Caco-2 (cell line): ENCODE measurements at regions not wholly inside any gene's neighbourhood (a gene's known extent, or its start where the extent isn't known, plus 50 kb on each side); places are given as distances from the start of the nearest gene placed in this dataset.
A peak's percentile ranks its signal among the peaks of the same experiment; 100 is the strongest.

Experiments
- BruUV-seq: library from RNA; stranded (reverse); fragments of 400-500 nt; replicated peaks from 2 replicates; lab custom pipeline; 2021; lab: Mats Ljungman, UMichigan
- CTCF ChIA-PET: fragments of 300-600 bp; sonication (Branson Sonifier 250); formaldehyde crosslinking; loops from one replicate; lab custom pipeline; 2022; ENCODE audit warnings: antibody characterized with exemption; lab: Charles Lee
- POLR2A ChIA-PET: fragments of 300-600 bp; sonication (Branson Sonifier 250); formaldehyde crosslinking; loops from one replicate; lab custom pipeline; 2022; ENCODE audit warnings: antibody characterized with exemption; lab: Charles Lee
- DNase-seq, 2 experiments: peaks; one replicate each; pipeline versions ENCODE4 v3.0.0 to v3.0.0-alpha.2; 2020 to 2022
- H3K27me3 ChIP-seq: replicated peaks from 2 replicates; pipeline ENCODE4 v1.6.0; 2011; ENCODE audit warnings: low read length; ENCODE audit not compliant: control insufficient read depth, insufficient read depth
- H3K36me3 ChIP-seq: 2 replicates; pipeline ENCODE4 v1.5.1; 2011; ENCODE audit warnings: low read length; ENCODE audit not compliant: control insufficient read depth, insufficient read depth
- H3K4me1 ChIP-seq: fragments of 250-450 bp; sonication (Bioruptor Pico); 2 replicates; pipeline ENCODE4 v1.5.1; 2020; ENCODE audit warnings: mild to moderate bottlenecking
- H3K4me3 ChIP-seq: 2 replicates; pipeline ENCODE4 v1.5.1; 2011; ENCODE audit warnings: low read depth, mild to moderate bottlenecking, control low read depth, low read length
- H3K9me3 ChIP-seq: fragments of 250-450 bp; sonication (Bioruptor Pico); 2 replicates; pipeline ENCODE4 v1.5.1; 2020; ENCODE audit warnings: mild to moderate bottlenecking, moderate library complexity
- H3K27ac Mint-ChIP-seq: one replicate; pipeline ENCODE4 v1.8.0; 2022; ENCODE audit warnings: mixed read lengths; ENCODE audit not compliant: unreplicated experiment
- H3K27me3 Mint-ChIP-seq: one replicate; pipeline ENCODE4 v1.8.0; 2022; ENCODE audit warnings: mixed read lengths; ENCODE audit not compliant: insufficient read depth, unreplicated experiment
- H3K36me3 Mint-ChIP-seq: one replicate; pipeline ENCODE4 v1.8.0; 2022; ENCODE audit warnings: mild to moderate bottlenecking, mixed read lengths; ENCODE audit not compliant: insufficient read depth, unreplicated experiment
- H3K4me1 Mint-ChIP-seq: one replicate; pipeline ENCODE4 v1.8.0; 2022; ENCODE audit warnings: low read depth, mixed read lengths; ENCODE audit not compliant: unreplicated experiment
- H3K4me3 Mint-ChIP-seq: one replicate; pipeline ENCODE4 v1.8.0; 2022; ENCODE audit warnings: mild to moderate bottlenecking, moderate library complexity, mixed read lengths; ENCODE audit not compliant: unreplicated experiment
- H3K9me3 Mint-ChIP-seq: one replicate; pipeline ENCODE4 v1.8.0; 2022; ENCODE audit warnings: mixed read lengths; ENCODE audit not compliant: unreplicated experiment
- intact Hi-C: fragments of 100-400 bp; cut with micrococcal nuclease; formaldehyde crosslinking; loops from one replicate; pipeline ENCODE4 v1.10.0; 2022; ENCODE audit not compliant: unreplicated experiment
- TF ChIP-seq, protein P1 (sequence below), 2 experiments: fragments of 200-600 bp in 1 of 2; IDR thresholded peaks; 1 replicate in 1 of 2; 2 replicates in 1 of 2; pipeline versions ENCODE4 v1.5.1 to v1.8.0; 2011 to 2022; ENCODE audit warnings: antibody characterized with exemption in 1 of 2, control low read depth in 1 of 2, inconsistent platforms in 1 of 2, low read depth in 1 of 2, low read length in 1 of 2, mild to moderate bottlenecking in 1 of 2, moderate library complexity in 1 of 2; ENCODE audit not compliant: insufficient read depth in 1 of 2, severe bottlenecking in 1 of 2, unreplicated experiment in 1 of 2

DNA sequence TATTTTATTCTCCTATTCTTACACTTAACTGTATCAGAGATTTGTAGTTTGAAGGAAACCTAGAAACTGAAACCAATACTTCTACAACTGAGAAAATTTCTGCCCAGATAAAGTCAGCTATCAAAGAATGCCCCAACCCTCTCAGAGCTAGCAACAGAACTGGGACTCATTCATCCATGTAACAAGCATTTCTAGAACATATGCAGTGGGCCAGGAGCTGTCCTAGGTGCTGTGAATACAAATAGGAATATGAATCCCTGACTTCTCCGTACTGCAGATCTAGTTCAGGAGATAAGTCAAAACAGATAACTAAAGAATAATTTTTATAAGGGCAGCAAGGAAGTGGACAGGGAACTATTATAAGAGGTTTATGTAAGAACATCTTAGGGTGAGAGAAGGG lies 654.1 kb upstream of the NOX3 start:
- intact Hi-C loops, result no loop called here
- TF ChIP-seq, protein P1, sequence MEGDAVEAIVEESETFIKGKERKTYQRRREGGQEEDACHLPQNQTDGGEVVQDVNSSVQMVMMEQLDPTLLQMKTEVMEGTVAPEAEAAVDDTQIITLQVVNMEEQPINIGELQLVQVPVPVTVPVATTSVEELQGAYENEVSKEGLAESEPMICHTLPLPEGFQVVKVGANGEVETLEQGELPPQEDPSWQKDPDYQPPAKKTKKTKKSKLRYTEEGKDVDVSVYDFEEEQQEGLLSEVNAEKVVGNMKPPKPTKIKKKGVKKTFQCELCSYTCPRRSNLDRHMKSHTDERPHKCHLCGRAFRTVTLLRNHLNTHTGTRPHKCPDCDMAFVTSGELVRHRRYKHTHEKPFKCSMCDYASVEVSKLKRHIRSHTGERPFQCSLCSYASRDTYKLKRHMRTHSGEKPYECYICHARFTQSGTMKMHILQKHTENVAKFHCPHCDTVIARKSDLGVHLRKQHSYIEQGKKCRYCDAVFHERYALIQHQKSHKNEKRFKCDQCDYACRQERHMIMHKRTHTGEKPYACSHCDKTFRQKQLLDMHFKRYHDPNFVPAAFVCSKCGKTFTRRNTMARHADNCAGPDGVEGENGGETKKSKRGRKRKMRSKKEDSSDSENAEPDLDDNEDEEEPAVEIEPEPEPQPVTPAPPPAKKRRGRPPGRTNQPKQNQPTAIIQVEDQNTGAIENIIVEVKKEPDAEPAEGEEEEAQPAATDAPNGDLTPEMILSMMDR (IDR thresholded peaks at IDR 0.05; ENCODE audit: insufficient read depth in 1 of 2, low read depth in 1 of 2, low read length in 1 of 2, severe bottlenecking in 1 of 2, unreplicated experiment in 1 of 2), result no peak
- Mint-ChIP-seq H3K27me3 (peaks cover 5% of the 10 kb centered on the region), H3K27ac (no peak overlapping the region), H3K9me3 (no peaks in the 10 kb centered on the region), H3K4me3 (no peak overlapping the region), H3K4me1 (no peaks in the 10 kb centered on the region), H3K36me3 (no peaks in the 10 kb centered on the region)
- H3K27me3 ChIP-seq, result no peaks in the 10 kb centered on the region
- POLR2A ChIA-PET, result no interaction called here
- DNase-seq, result no peak
- no TSS peak for BruUV-seq
- H3K9me3 ChIP-seq, result no peaks in the 10 kb centered on the region
- no peak overlapping the region for H3K4me3 ChIP-seq
- CTCF ChIA-PET, result no interaction called here
- H3K36me3 ChIP-seq, result no peaks in the 10 kb centered on the region
- no peaks in the 10 kb centered on the region for H3K4me1 ChIP-seq

DNA sequence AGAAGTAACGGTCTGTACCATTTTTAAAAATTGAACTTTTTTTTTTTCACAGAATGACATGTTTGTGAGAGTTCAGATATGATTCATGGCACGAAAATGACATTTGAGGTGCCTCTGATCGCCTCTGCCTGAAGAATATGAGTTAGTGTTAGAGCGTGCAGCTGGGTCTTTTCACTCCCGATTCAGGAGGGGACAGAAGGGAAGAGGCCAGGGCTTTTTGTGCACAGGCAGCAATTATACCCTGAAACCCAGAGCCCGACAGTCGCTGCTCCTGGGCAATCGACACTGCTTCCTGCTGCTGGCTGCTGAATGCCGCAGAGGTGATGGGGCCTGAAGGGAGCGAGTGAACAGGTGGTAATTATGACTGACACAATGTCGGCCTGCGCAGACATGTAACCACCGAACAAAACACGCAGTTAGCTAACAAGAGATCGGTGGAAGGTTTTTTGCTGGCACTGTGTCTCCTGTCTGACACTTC lies 652.0 kb upstream of the NOX3 start:
- Histone ChIP-seq H3K4me1 (no peaks in the 10 kb centered on the region), H3K4me3 (no peak overlapping the region), H3K27me3 (no peaks in the 10 kb centered on the region), H3K9me3 (no peaks in the 10 kb centered on the region), H3K36me3 (no peaks in the 10 kb centered on the region)
- ChIA-PET CTCF (no interaction called here), POLR2A (no interaction called here)
- Mint-ChIP-seq H3K27me3 (peaks cover 5% of the 10 kb centered on the region), H3K4me3 (no peak overlapping the region), H3K4me1 (no peaks in the 10 kb centered on the region), H3K27ac (no peak overlapping the region), H3K9me3 (no peaks in the 10 kb centered on the region), H3K36me3 (no peaks in the 10 kb centered on the region)
- no peak for DNase-seq
- no TSS peak for BruUV-seq
- intact Hi-C loops, result no loop called here
- TF ChIP-seq, protein P1 (IDR thresholded peaks at IDR 0.05; ENCODE audit: insufficient read depth in 1 of 2, low read depth in 1 of 2, low read length in 1 of 2, severe bottlenecking in 1 of 2, unreplicated experiment in 1 of 2), result no peak

DNA sequence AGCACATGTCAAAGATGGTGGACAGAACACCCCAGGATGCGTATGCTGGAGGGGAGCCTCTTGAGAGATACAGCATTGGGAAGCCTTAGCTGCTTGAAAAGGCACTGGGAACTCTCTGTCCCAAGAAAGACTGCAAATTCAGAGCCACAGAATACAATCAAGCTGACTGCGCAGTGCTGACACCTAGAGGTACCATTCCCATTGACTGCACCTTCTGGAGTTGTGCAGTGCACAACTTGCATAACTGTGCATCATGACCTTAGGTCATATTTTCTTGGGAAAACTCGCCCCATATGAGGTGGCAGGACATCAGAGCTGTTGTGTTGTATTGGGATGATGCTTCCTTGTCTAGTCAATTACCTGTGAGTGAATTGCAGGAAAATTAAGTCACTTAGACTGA lies 646.5 kb upstream of the NOX3 start:
- DNase-seq, result peak; percentile 30 to 36
- intact Hi-C loops, result loop anchor here (1.0 kb wide), 1 partner anchor 775 kb away; no protein-coding TSS in a partner anchor
- CTCF ChIA-PET, result no interaction called here
- Mint-ChIP-seq H3K27me3 (peaks cover 6% of the 10 kb centered on the region), H3K4me1 (no peaks in the 10 kb centered on the region), H3K27ac (no peak overlapping the region), H3K4me3 (no peak overlapping the region), H3K36me3 (no peaks in the 10 kb centered on the region), H3K9me3 (no peaks in the 10 kb centered on the region)
- TF ChIP-seq, protein P1 (IDR thresholded peaks at IDR 0.05; ENCODE audit: insufficient read depth in 1 of 2, low read depth in 1 of 2, low read length in 1 of 2, severe bottlenecking in 1 of 2, unreplicated experiment in 1 of 2), result peak; percentile 42 to 53
- no TSS peak for BruUV-seq
- Histone ChIP-seq H3K27me3 (no peaks in the 10 kb centered on the region), H3K36me3 (no peaks in the 10 kb centered on the region), H3K4me1 (no peaks in the 10 kb centered on the region), H3K4me3 (no peak overlapping the region), H3K9me3 (no peaks in the 10 kb centered on the region)
- POLR2A ChIA-PET, result no interaction called here
